ENCODE measurements at regions not wholly inside any gene's neighbourhood (a gene's known extent, or its start where the extent isn't known, plus 50 kb on each side); places are given as distances from the start of the nearest gene placed in this dataset.

DNA sequence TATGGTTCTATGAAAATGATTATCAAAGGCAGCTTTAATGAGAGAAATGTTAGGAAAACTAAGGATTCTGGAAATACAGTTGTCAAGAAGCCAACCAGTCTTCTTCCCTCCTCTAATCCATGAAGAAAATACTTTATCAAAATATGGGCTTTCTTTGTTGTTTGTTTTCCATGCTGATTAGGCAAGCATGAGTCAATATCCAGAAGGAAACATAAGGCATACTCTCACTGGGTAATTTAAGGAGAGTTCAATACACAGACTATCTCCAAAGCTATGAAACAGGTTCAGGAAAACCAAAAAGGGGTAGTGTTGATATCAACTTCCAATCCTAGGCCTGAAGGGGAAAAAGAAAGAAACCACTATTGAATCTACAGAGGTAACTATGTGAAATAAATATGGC, 68.7 kb upstream of the CMC1 start:
- TF ChIP-seq POLR2A (IDR thresholded peaks at IDR 0.05; ENCODE audit: low read length): no peak
- TF ChIP-seq GATA1 (IDR thresholded peaks at IDR 0.05; ENCODE audit: low read depth, low read length): no peak
